ENCODE measurements at regions not wholly inside any gene's neighbourhood (a gene's known extent, or its start where the extent isn't known, plus 50 kb on each side); places are given as distances from the start of the nearest gene placed in this dataset.

DNA sequence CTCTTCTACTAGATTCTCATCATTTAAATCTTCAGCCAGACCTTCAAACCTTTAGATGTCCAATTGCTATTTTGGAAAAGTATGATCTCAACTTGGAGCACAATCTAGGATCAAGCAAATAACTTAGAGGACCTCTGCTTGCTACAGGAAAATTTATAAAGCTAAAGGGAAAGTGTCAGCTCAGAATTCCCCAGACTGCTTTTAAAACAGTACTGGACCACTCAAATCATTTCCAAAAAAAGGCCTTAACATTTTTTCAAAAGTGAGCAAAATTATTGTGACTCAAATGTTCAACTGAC, 169.8 kb downstream of the PARM1 start:
- no peak for DNase-seq

DNA sequence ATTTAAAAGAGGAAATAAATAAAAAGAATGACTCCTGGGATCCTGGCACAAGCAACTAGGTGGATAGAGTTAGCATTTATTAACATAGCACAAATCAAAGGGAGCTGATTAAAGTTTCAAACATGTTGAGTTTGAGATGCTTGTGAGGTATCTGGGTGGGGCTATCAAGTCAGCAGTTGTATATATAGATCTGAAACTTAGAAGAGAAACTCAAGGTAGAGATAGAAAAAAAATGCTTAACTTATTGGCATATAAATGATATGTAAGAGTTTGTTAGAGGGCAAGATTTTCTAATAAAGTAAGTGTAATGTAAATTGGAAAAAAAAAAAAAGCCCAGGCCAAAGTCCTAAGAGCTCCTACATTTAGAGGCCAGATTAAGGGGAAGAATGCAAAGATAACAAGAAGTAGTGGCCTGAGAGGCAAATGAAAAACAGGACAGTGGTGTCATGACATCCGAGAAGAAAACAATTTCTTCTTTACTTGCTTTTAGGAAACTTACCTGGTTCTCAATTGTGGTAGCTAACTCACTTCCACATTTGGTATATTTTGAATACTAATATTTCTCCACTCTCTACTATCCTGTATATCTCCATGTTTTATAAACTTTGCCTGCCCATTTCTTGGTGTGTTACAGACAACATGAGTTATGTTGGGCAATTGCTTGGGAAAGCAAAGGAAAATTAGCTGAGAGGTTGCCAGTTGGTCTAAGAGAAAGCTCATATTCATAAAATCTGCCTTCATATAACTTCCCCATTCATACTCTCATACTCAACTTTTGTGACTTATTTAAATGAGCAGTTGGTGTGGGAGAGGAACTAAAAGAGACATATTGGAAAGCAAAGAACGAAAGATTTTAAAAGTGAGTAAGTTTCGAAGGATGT, 169.2 kb downstream of the PARM1 start:
- DNase-seq: no peak

All from fibroblast of skin of back (primary cell).